Fibroblast of the conjunctiva (primary cell): ENCODE measurements at regions not wholly inside any gene's neighbourhood (a gene's known extent, or its start where the extent isn't known, plus 50 kb on each side); places are given as distances from the start of the nearest gene placed in this dataset.

Experiments used
- DNase-seq: peaks from one replicate; pipeline ENCODE4 v3.0.0-alpha.2; 2010; ENCODE audit warnings: low read depth

- DNase-seq = no peak
Observed at GRCh38 chr12:34379142-34379541, 356.8 kb downstream of the ALG10 start.

- no peak for DNase-seq
Observed at GRCh38 chr12:34384693-34385092, 362.4 kb downstream of the ALG10 start.

- no peak for DNase-seq
Observed at GRCh38 chr12:34386016-34386415, 363.7 kb downstream of the ALG10 start.

GRCh38 chr12:34386621-34387255 is 364.4 kb downstream of the ALG10 start:
- no peak for DNase-seq

DNA sequence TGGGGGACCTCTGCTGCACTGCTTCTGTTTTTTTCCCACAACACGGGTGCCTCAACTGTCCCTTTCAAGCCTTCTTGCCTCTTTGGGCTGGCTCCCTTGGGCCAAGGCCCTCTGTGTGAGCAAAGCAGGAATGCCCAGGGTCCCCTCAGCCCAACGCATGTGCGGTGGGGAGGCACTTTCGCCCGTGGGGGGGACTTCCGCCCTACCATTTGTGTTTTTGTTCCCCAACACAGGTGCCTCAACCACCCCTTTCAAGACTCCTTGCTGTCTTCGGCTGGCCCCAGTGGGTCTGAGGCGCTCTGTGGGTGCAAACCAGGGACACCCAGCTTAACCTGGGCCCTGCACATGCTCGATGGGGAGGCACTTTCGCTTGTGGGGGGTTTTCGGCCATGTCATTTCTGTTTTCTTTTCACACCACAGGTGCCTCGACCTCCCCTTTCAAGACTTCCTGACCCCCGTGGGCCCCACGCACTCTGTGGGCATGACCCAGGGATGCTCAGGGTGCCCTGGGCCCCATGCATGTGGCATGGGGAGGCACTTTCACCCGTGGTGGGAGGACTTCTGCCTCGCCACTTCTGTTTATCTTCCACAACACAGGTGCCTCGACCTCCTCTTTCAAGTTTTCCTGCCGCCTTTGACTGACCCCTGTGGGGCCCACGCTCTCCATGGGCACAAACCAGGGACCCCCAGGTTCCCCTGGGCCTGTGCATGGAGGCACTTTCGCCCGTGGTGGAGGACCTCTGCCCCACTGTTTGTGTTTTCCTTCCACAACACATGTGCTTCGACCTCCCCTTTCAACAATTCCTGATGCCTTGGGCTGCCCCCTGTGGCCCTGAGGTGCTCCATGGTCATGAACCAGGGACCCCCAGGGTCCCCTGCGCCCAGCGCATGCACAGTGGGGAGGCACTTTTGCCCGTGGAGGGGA is 365.7 kb downstream of the ALG10 start:
- DNase-seq = no peak

- no peak for DNase-seq
Observed at GRCh38 chr12:34388636-34389377, 366.5 kb downstream of the ALG10 start.

DNA sequence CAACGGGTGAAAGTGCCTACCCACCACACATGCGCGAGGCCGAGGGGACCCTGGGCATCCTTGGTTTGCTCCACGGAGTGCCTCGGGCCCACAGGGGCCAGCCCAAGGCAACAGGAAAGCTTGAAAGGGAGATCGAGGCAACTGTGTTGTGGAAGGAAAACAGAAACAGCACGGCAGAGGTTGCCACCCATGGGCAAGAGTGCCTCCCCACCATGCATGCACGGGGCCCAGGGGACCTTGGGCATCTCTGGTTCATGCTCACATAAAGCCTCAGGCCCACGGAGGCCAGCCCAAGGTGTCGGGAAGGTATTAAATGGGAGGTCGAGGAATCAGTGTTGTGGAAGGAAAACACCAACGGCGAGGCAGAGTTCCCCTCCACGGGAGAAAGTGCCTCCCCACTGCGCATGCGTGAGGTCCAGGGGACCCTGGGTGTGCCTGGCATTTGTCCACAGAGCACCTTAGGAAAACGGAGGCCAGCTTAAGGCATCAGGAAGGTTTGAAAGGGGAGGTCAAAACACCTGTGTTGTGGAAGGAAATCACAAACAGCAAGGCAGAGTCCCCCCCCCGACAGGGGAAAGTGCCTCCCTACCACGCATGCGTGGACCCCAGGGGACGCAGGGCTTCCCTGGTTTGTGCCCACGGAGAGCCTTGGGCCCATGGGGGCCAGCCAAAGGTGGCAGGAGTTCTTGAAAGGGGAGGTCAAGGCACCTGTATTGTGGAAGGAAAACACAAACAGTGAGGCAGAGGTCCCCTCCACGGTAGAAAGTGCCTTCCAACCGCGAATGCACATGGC is 367.3 kb downstream of the ALG10 start:
- no peak for DNase-seq

GRCh38 chr12:34390171-34390841 is 368.0 kb downstream of the ALG10 start:
- DNase-seq = no peak

- DNase-seq = no peak
Observed at GRCh38 chr12:34390846-34391700, 368.8 kb downstream of the ALG10 start.

- no peak for DNase-seq
Observed at GRCh38 chr12:34391771-34392581, 369.7 kb downstream of the ALG10 start.

DNA sequence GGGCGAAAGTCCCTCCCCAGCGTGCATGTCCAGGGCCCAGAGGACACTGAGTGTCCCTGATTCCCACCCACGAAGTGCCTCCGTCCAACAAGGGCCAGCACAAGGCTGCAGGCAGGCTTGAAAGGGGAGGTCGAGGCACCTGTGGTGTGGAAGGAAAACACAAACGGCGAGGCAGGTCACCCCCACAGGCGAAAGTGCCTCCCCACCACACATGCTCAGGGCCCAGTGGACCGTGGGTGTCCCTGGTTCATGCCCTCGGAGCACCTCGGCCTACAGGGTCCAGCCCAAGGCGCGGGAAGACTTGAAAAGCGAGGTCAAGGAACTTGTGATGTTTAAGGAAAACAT is 370.4 kb downstream of the ALG10 start:
- no peak for DNase-seq

GRCh38 chr12:34393086-34393820 is 371.0 kb downstream of the ALG10 start:
- no peak for DNase-seq

DNA sequence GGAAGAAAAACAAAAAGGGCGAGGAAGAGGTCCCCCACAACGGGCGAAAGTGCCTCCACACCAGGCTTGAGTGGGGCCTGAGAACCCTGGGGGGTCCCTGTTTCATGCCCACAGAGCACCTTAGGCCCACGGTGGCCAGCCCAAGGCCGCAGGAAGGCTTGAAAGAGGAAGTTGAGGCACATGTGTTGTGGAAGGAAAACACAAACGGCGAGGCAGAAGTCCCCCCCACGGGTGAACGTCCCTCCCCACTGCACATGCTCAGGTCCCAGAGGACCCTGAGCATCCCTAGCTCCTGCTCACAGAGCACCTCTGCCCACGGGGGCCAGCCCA is 371.5 kb downstream of the ALG10 start:
- DNase-seq = no peak

GRCh38 chr12:34394211-34395055 is 372.1 kb downstream of the ALG10 start:
- no peak for DNase-seq

DNA sequence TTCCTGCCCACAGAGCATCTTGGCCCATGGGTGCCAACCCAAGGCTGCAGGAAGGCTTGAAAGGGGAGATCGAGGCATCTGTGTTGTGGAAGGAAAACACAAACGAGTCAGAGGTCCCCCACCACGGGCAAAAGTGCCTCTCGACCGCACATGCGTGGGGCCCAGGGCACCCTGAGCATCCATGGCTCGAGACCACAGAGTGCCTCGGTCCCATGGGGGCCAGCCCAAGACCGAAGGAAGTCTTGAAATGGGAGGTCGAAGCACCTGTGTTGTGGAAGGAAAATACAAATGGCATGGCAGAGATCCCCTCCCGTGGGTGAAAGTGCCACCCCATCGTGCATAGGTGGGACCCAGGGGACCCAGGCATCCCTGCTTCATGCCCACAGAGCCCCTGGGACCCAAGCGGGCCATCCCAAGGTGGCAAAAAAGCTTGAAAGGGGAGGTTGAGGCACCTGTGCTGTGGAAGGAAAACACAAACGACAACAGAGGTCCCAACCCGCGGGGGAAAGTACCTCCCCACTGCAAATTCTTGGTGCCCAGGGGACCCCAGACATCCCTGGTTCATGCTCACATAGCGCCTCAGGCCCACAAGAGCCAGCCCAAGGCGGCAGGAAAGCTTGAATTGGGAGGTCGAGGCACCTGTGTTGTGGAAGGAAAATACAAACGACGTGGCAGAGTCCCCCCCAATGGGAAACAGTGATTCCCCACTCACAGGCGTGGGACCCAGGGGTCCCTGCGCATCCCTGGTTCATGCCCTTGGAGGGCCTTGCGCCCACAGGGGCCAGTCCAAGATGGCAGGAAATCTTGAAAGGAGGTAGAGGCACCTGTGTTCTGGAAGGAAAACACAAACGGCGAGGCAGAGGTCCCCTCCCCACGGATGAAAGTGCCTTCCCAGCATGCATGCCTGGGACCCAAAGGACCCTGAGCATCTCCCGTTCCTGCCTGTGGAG is 373.0 kb downstream of the ALG10 start:
- no peak for DNase-seq

GRCh38 chr12:34396006-34396860 is 373.9 kb downstream of the ALG10 start:
- no peak for DNase-seq
